NT2/D1 (cell line): ENCODE measurements at regions not wholly inside any gene's neighbourhood (a gene's known extent, or its start where the extent isn't known, plus 50 kb on each side); places are given as distances from the start of the nearest gene placed in this dataset.

ENCODE experiments used
- YY1 ChIP-seq: IDR thresholded peaks from 2 replicates; pipeline ENCODE4 v1.6.1; 2011; ENCODE audit not compliant: insufficient read length, insufficient read depth
- ZNF274 ChIP-seq: IDR thresholded peaks from 2 replicates; pipeline ENCODE4 v1.6.1; 2011; ENCODE audit warnings: mild to moderate bottlenecking, low read depth, low read length

DNA sequence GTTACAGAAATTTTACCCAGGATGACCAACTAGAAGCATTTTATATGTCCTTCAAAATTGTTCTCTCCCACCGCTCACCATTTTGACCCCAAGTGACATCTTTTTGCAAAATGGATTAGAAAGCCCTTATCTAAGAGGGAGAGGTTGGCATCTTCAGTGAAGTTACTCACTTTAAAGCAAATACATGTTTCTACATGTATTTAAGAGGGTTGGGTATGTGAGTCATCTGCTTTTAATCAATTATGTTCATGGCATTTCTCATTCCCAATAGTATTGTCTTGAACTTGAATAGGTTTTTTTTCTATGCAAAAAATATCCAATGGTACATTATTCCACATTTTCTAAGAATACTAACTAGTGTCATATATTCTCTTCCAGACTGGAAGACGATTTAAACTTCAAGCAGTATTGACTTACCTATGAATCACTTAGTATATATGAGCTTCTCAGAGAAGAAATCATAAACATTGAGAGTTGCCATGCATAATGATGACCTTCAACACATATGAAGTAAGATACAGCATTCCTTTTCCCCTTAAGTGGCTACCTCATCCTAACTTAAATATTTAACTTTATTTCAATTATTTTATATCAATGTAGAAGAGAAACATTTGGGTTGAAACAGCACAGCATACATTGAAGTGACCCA lies 132.8 kb downstream of the POLR1F start:
- TF ChIP-seq YY1 (no peak), ZNF274 (no peak)
